Heart right ventricle (tissue), 16 donors: ENCODE measurements at regions not wholly inside any gene's neighbourhood (a gene's known extent, or its start where the extent isn't known, plus 50 kb on each side); places are given as distances from the start of the nearest gene placed in this dataset.
A peak's percentile ranks its signal among the peaks of the same experiment; 100 is the strongest.

Experiments used
- ATAC-seq, 8 donors: fragments of 200-7000 bp; cut with Tn5 transposase; one replicate each; pipeline ENCODE4 v1.9.1; 2020; ENCODE audit warnings: mild to moderate bottlenecking in 8 of 8, moderate library complexity in 8 of 8, moderate number of reproducible peaks in 1 of 8
- DNase-seq, 2 donors: peaks; one replicate each; pipeline ENCODE4 v3.0.0-alpha.2; 2020
- H3K27ac ChIP-seq, 10 donors: fragments of 200-600 bp; sonication (generic) in 2 of 10; one replicate each; pipeline versions ENCODE4 v1.5.0 to v1.8.0; 2020 to 2022; ENCODE audit warnings: mild to moderate bottlenecking in 3 of 10
- H3K27me3 ChIP-seq, 7 donors: fragments of 200-600 bp; one replicate each; pipeline ENCODE4 v1.8.0; 2021 to 2022; ENCODE audit warnings: mild to moderate bottlenecking in 2 of 7
- H3K36me3 ChIP-seq, 9 donors: fragments of 200-600 bp; sonication (generic) in 1 of 9; one replicate each; pipeline versions ENCODE4 v1.5.0 to v1.8.0; 2020 to 2022; ENCODE audit warnings: mild to moderate bottlenecking in 2 of 9
- H3K4me1 ChIP-seq, 9 donors: fragments of 200-600 bp; sonication (generic) in 1 of 9; one replicate each; pipeline versions ENCODE4 v1.5.0 to v1.8.0; 2020 to 2022; ENCODE audit warnings: mild to moderate bottlenecking in 4 of 9
- H3K4me3 ChIP-seq, 10 donors: fragments of 200-600 bp; sonication (generic) in 2 of 10; one replicate each; pipeline versions ENCODE4 v1.5.0 to v1.8.0; 2020 to 2022; ENCODE audit warnings: mild to moderate bottlenecking in 7 of 10, moderate library complexity in 2 of 10
- H3K9me3 ChIP-seq, 11 donors: fragments of 200-600 bp in 10 of 11; sonication (generic) in 2 of 11; one replicate each; pipeline versions ENCODE4 v1.5.0 to v1.8.0; 2013 to 2022; ENCODE audit warnings: mild to moderate bottlenecking in 2 of 11, control low read depth in 1 of 11, moderate library complexity in 1 of 11
- CTCF ChIP-seq, 9 donors: fragments of 200-600 bp; sonication (generic) in 2 of 9; IDR thresholded peaks; one replicate each; pipeline versions ENCODE4 v1.5.0 to v1.8.0; 2021 to 2022; ENCODE audit warnings: antibody characterized with exemption in 9 of 9, mild to moderate bottlenecking in 5 of 9, moderate library complexity in 1 of 9
- WGBS, 2 donors: extraction: QIAGEN DNeasy Blood & Tissue Kit; methylation state at CpG; one replicate each; pipeline ENCODE4 v1.1.7; 2013; ENCODE audit warnings: inconsistent platforms in 1 of 2; 5-methylcytosine and 5-hydroxymethylcytosine counted together
- intact Hi-C, 10 donors: fragments of 100-400 bp; cut with DNase I; formaldehyde crosslinking; loops; one replicate each; pipeline versions ENCODE4 v1.11.1 to v1.14.2; 2022
- donor health status: Arrhythmogenic right ventricular cardiomyopathy.
- donor health status: ischemic (EF 13 %, LVEDD 7.1; RV severe dilation, severe dysfunction).
- donor health status: healthy with polysubstance abuse.
- donor health status: DM: no; HTN: yes; CAD: no.
- donor health status: DM: no; HTN: no; CAD: no.
- donor health status: ischemic (EF 25% LVEDD 6.9; RV normal size, moderate dysfunction).
- donor health status: ischemic (EF 25% LVEDD 5.7; RV mildly dilated, moderate dysfunction).
- donor health status: healthy.
- donor health status: DM: yes; HTN: yes; CAD: no.
- donor health status: Ischemic cardiomyopathy.
- donor health status: ischemic (EF 35%, LVEDD 5.7; RV mildly dilated, moderate dysfunction).
- donor health status: nonischemic (EF 11% LVEDD 7.7; RV severe dilation, severe dysfunction).
- donor health status: DM: yes; HTN: yes; CAD: no.
- donor health status: PGD.
- donor health status: ischemic (EF 29% LVEDD 5.4; RV normal size, mild dysfunction).
- donor health status: nonischemic (EF 23%, LVEDD 6.1; RV moderate dilation, normal function).

GRCh38 chr2:8461341-8461740 lies 220.5 kb upstream of the ID2 start:
- H3K27me3 ChIP-seq, result peaks cover 0 to 31% (median 22%) of the 10 kb centered on the region in 7 donors
- TF ChIP-seq CTCF (IDR thresholded peaks at IDR 0.05), result no peak
- DNase-seq, result no peak
- no peak overlapping the region for H3K4me3 ChIP-seq
- H3K36me3 ChIP-seq, result no peaks in the 10 kb centered on the region
- no peaks in the 10 kb centered on the region for H3K9me3 ChIP-seq
- WGBS, 2 donors, result 98 to 100% methylated on average over 1 of the region's 1 CpG
- no peak for ATAC-seq
- H3K4me1 ChIP-seq, result peaks cover 0 to 10% (median 0%) of the 10 kb centered on the region in 9 donors
- H3K27ac ChIP-seq, result no peak overlapping the region
- intact Hi-C loops, result no loop called here

- no peak overlapping the region for H3K4me3 ChIP-seq
- TF ChIP-seq CTCF (IDR thresholded peaks at IDR 0.05), result no peak
- DNase-seq, result no peak
- H3K36me3 ChIP-seq, result no peaks in the 10 kb centered on the region
- intact Hi-C loops, result no loop called here
- H3K4me1 ChIP-seq, result peaks cover 0 to 3% (median 0%) of the 10 kb centered on the region in 9 donors
- 93 to 94% methylated on average over 1 of the region's 1 CpG for WGBS, 2 donors
- peaks cover 0 to 21% (median 13%) of the 10 kb centered on the region in 7 donors for H3K27me3 ChIP-seq
- no peak for ATAC-seq
- H3K27ac ChIP-seq, result no peak overlapping the region
- no peaks in the 10 kb centered on the region for H3K9me3 ChIP-seq
Observed at GRCh38 chr2:8462280-8462679, 219.6 kb upstream of the ID2 start.

- 76 to 80% methylated on average over 18 of the region's 18 CpGs for WGBS, 2 donors
- no peak overlapping the region for H3K27ac ChIP-seq
- no peak overlapping the region for H3K4me3 ChIP-seq
- H3K27me3 ChIP-seq, result peaks cover 0 to 13% (median 5%) of the 10 kb centered on the region in 7 donors
- H3K4me1 ChIP-seq, result no peaks in the 10 kb centered on the region
- no peaks in the 10 kb centered on the region for H3K9me3 ChIP-seq
- no peak for TF ChIP-seq CTCF (IDR thresholded peaks at IDR 0.05)
- intact Hi-C loops, result no loop called here
- peak in 3 of 8 donors; percentile 35 to 67 (median 42) for ATAC-seq
- no peaks in the 10 kb centered on the region for H3K36me3 ChIP-seq
- DNase-seq, result no peak
Observed at GRCh38 chr2:8462899-8463648, 218.8 kb upstream of the ID2 start.

- WGBS, 2 donors, result 84 to 88% methylated on average over 3 of the region's 3 CpGs
- Histone ChIP-seq H3K27me3 (no peaks in the 10 kb centered on the region), H3K27ac (no peak overlapping the region), H3K4me3 (no peak overlapping the region), H3K9me3 (no peaks in the 10 kb centered on the region), H3K36me3 (no peaks in the 10 kb centered on the region), H3K4me1 (peaks cover 0 to 8% (median 0%) of the 10 kb centered on the region in 9 donors)
- no peak for TF ChIP-seq CTCF (IDR thresholded peaks at IDR 0.05)
- DNase-seq, result no peak
- intact Hi-C loops, result no loop called here
- ATAC-seq, result no peak
Observed at GRCh38 chr2:8465560-8465959, 216.3 kb upstream of the ID2 start.
